ENCODE measurements at regions not wholly inside any gene's neighbourhood (a gene's known extent, or its start where the extent isn't known, plus 50 kb on each side); places are given as distances from the start of the nearest gene placed in this dataset.

- TF ChIP-seq GATA2 (IDR thresholded peaks at IDR 0.05; ENCODE audit: low read depth, low read length) (no peak), GATA3 (IDR thresholded peaks at IDR 0.05; ENCODE audit: low read depth, low read length) (no peak)
Observed at GRCh38 chr11:104433751-104434150, 269.8 kb upstream of the PDGFD start.
